K562 (cell line): ENCODE measurements at regions not wholly inside any gene's neighbourhood (a gene's known extent, or its start where the extent isn't known, plus 50 kb on each side); places are given as distances from the start of the nearest gene placed in this dataset.

Experiments used
- ATAC-seq: fragments of 200-7000 bp; cut with Tn5 transposase; 3 replicates; pipeline ENCODE4 v1.9.1; 2020; ENCODE audit warnings: moderate library complexity
- BruUV-seq: library from RNA; stranded (reverse); fragments of 400-500 nt; replicated peaks from 2 replicates; lab custom pipeline; 2021; lab: Mats Ljungman, UMichigan
- CTCF ChIA-PET: fragments of 300-600 bp; formaldehyde crosslinking; extraction: SDS; loops from one replicate; lab custom pipeline; 2021; ENCODE audit warnings: low intra/inter-chr PET ratio; lab: Yijun Ruan, JAX
- POLR2A ChIA-PET: fragments of 300-600, 350-650 bp; sonication (Branson Sonifier 250); formaldehyde crosslinking; extraction: SDS; loops from one replicate; lab custom pipeline; 2021; ENCODE audit warnings: antibody characterized with exemption, inconsistent platforms; lab: Yijun Ruan, JAX
- DNase-seq, 4 experiments: peaks; one replicate each; pipeline versions ENCODE4 v3.0.0 to v3.0.0-alpha.2; 2011 to 2018; ENCODE audit warnings: low spot score in 3 of 4, mixed read lengths in 3 of 4; ENCODE audit errors: extremely low read depth in 1 of 4
- FAIRE-seq: peaks from 2 replicates; lab custom pipeline; 2011; peaks lifted over from hg19 to GRCh38; lab: Jason Lieb, UNC
- H2AFZ ChIP-seq: 2 replicates; pipeline ENCODE4 v1.6.0; 2011; ENCODE audit warnings: low read depth, low read length, control low read depth, inconsistent platforms
- H3K27ac ChIP-seq: fragments of 200-600 bp; 3 replicates; pipeline ENCODE4 v1.8.0; 2011; ENCODE audit warnings: low read depth, mild to moderate bottlenecking, control low read depth, inconsistent platforms, low read length, moderate library complexity, mixed read lengths; ENCODE audit errors: extremely low read depth
- H3K27me3 ChIP-seq, 2 experiments: fragments of 300-600 bp in 1 of 2; 2 replicates in 1 of 2; 3 replicates in 1 of 2; pipeline versions ENCODE4 v1.6.0 to v1.8.0; 2011; ENCODE audit warnings: inconsistent platforms in 2 of 2, low read length in 2 of 2, mild to moderate bottlenecking in 1 of 2, mixed read lengths in 1 of 2, moderate library complexity in 1 of 2; ENCODE audit not compliant: control insufficient read depth in 2 of 2, insufficient read depth in 2 of 2
- H3K36me3 ChIP-seq: fragments of 300-600 bp; 3 replicates; pipeline ENCODE4 v1.8.0; 2011; ENCODE audit warnings: mild to moderate bottlenecking, low read length, inconsistent platforms; ENCODE audit not compliant: control insufficient read depth, insufficient read depth
- H3K4me1 ChIP-seq, 2 experiments: fragments of 200-600 bp in 1 of 2; replicated peaks in 1 of 2; 2 replicates in 1 of 2; 3 replicates in 1 of 2; pipeline versions ENCODE4 v1.5.1 to v1.8.0; 2011; ENCODE audit warnings: inconsistent platforms in 2 of 2, low read length in 2 of 2, mild to moderate bottlenecking in 1 of 2, mixed read lengths in 1 of 2, moderate library complexity in 1 of 2; ENCODE audit not compliant: control insufficient read depth in 2 of 2, insufficient read depth in 2 of 2
- H3K4me2 ChIP-seq: 2 replicates; pipeline ENCODE4 v1.6.1; 2011; ENCODE audit warnings: low read length, control low read depth, inconsistent platforms, mixed read lengths; ENCODE audit not compliant: insufficient read depth
- H3K4me3 ChIP-seq: fragments of 200-600 bp; sonication (generic), shearing (Covaris generic); 2 replicates; pipeline ENCODE4 v1.5.1; 2016; ENCODE audit warnings: control low read depth, inconsistent platforms
- H3K79me2 ChIP-seq: fragments of 200-600 bp; 3 replicates; pipeline ENCODE4 v1.8.0; 2011; ENCODE audit warnings: low read length, inconsistent platforms; ENCODE audit not compliant: control insufficient read depth, insufficient read depth
- H3K9ac ChIP-seq, 2 experiments: 2 replicates each; pipeline versions ENCODE4 v1.6.0 to v1.6.1; 2011; ENCODE audit warnings: low read depth in 2 of 2, low read length in 2 of 2, control low read depth in 1 of 2, inconsistent platforms in 1 of 2, mild to moderate bottlenecking in 1 of 2, mixed read lengths in 1 of 2; ENCODE audit not compliant: insufficient read depth in 1 of 2
- H3K9me1 ChIP-seq: one replicate; pipeline ENCODE4 v1.6.0; 2011; ENCODE audit warnings: inconsistent platforms, mild to moderate bottlenecking, low read length, moderate library complexity; ENCODE audit not compliant: control insufficient read depth, insufficient read depth
- H3K9me3 ChIP-seq: replicated peaks from 2 replicates; pipeline ENCODE4 v1.5.1; 2011; ENCODE audit warnings: low read depth, low read length, inconsistent platforms; ENCODE audit not compliant: control insufficient read depth, insufficient read depth
- H4K20me1 ChIP-seq: replicated peaks from 2 replicates; pipeline ENCODE4 v1.6.1; 2011; ENCODE audit warnings: low read length, inconsistent platforms, mixed read lengths; ENCODE audit not compliant: control insufficient read depth, insufficient read depth
- CBFA2T2 ChIP-seq: fragments of 450-650 bp; conservative IDR thresholded peaks from 2 replicates; pipeline ENCODE4 v1.6.1; 2017; ENCODE audit warnings: mild to moderate bottlenecking
- ELK1 ChIP-seq: sonication (generic); formaldehyde crosslinking; IDR thresholded peaks from 2 replicates; pipeline ENCODE4 v1.8.1; 2022; ENCODE audit warnings: missing genetic modification reagents
- ESRRA ChIP-seq: fragments of 450-650 bp; IDR thresholded peaks from 2 replicates; pipeline ENCODE4 v1.6.1; 2014; ENCODE audit warnings: low read depth, mild to moderate bottlenecking, moderate library complexity, borderline replicate concordance
- FOSL1 ChIP-seq: fragments of 200-800 bp; sonication (Bioruptor generic); conservative IDR thresholded peaks from 2 replicates; pipeline ENCODE4 v1.6.1; 2016; ENCODE audit warnings: missing genetic modification characterization, missing compliant biosample characterization
- JUND ChIP-seq, 2 experiments: IDR thresholded peaks; 2 replicates in 1 of 2; 3 replicates in 1 of 2; pipeline ENCODE4 v1.6.1; 2011; ENCODE audit warnings: borderline replicate concordance in 2 of 2, low read depth in 2 of 2, low read length in 2 of 2, improper control_type of control experiment in 1 of 2, missing biosample characterization in 1 of 2, missing genetic modification characterization in 1 of 2, missing genetic modification reagents in 1 of 2
- KLF10 ChIP-seq: fragments of 250-450 bp; sonication (Bioruptor Pico); IDR thresholded peaks from 2 replicates; pipeline ENCODE4 v1.6.1; 2021; ENCODE audit warnings: matching md5 sums
- NR2C1 ChIP-seq, 2 experiments: fragments of 450-650 bp; IDR thresholded peaks; 2 replicates each; pipeline ENCODE4 v1.6.1; 2017; ENCODE audit warnings: mild to moderate bottlenecking in 2 of 2, antibody characterized with exemption in 1 of 2, inconsistent platforms in 1 of 2, missing compliant biosample characterization in 1 of 2, missing genetic modification characterization in 1 of 2
- PHF21A ChIP-seq: fragments of 450-650 bp; IDR thresholded peaks from 2 replicates; pipeline ENCODE4 v1.6.1; 2017; ENCODE audit warnings: low read depth, borderline replicate concordance
- RBM39 ChIP-seq: fragments of 200-400 bp; formaldehyde crosslinking; optimal IDR thresholded peaks from 2 replicates; pipeline ENCODE3; 2018; ENCODE audit warnings: low read depth, low read length
- SUPT5H ChIP-seq: fragments of 450-650 bp; IDR thresholded peaks from 2 replicates; pipeline ENCODE4 v1.6.1; 2016
- TAL1 ChIP-seq: fragments of 450-650 bp; IDR thresholded peaks from 2 replicates; pipeline ENCODE4 v1.6.1; 2016; ENCODE audit warnings: mild to moderate bottlenecking
- THAP7 ChIP-seq: fragments of 250-450 bp; sonication (Bioruptor Pico); IDR thresholded peaks from 2 replicates; pipeline ENCODE4 v1.5.0; 2021
- USF1 ChIP-seq: sonication (generic); formaldehyde crosslinking; IDR thresholded peaks from 2 replicates; pipeline ENCODE4 v1.9.0; 2022; ENCODE audit warnings: mild to moderate bottlenecking, missing genetic modification reagents
- USF2 ChIP-seq: sonication (generic); formaldehyde crosslinking; IDR thresholded peaks from 2 replicates; pipeline ENCODE4 v1.5.0; 2020; ENCODE audit warnings: missing genetic modification reagents
- YY1 ChIP-seq, 3 experiments: IDR thresholded peaks; 2 replicates each; pipeline ENCODE4 v1.6.1; 2011; ENCODE audit warnings: low read length in 2 of 3, mild to moderate bottlenecking in 2 of 3, moderate library complexity in 2 of 3, borderline replicate concordance in 1 of 3, control low read depth in 1 of 3, low read depth in 1 of 3; ENCODE audit not compliant: insufficient read depth in 3 of 3, insufficient replicate concordance in 2 of 3, control insufficient read depth in 1 of 3, insufficient read length in 1 of 3; ENCODE audit errors: extremely low read depth in 1 of 3
- ZNF551 ChIP-seq: fragments of 250-450 bp; sonication (Bioruptor Pico); IDR thresholded peaks from 2 replicates; pipeline ENCODE4 v1.5.0; 2021; ENCODE audit warnings: mild to moderate bottlenecking, moderate library complexity
- ZNF644 ChIP-seq: fragments of 200-800 bp; sonication (Bioruptor generic); IDR thresholded peaks from 2 replicates; pipeline ENCODE4 v1.6.1; 2016; ENCODE audit warnings: low read depth, missing genetic modification characterization, missing compliant biosample characterization
- WGBS: fragments of 100-300 bp; shearing (Covaris generic); methylation state at CpG from one replicate; pipeline ENCODE4 v1.1.6; 2016; ENCODE audit warnings: low coverage, mixed read lengths; ENCODE audit not compliant: insufficient coverage; ENCODE audit errors: missing lambda C conversion rate; 5-methylcytosine and 5-hydroxymethylcytosine counted together
- in situ Hi-C: fragments of 300-500 bp; cut with MboI; formaldehyde crosslinking; loops from 4 replicates; pipeline ENCODE4 v1.15.0; 2018; ENCODE audit warnings: inconsistent platforms, mixed read lengths
- intact Hi-C: fragments of 100-400 bp; cut with micrococcal nuclease; formaldehyde crosslinking; loops from 2 replicates; pipeline ENCODE4 v1.14.2; 2022

GRCh38 chr1:25082216-25082899 is 149.9 kb downstream of the SYF2 start:
- ATAC-seq (no peak; the same call in 2 of the 3 replicates), FAIRE-seq (no peak), DNase-seq (no peak)
- Histone ChIP-seq H3K9me1 (no peaks in the 10 kb centered on the region), H3K4me2 (no peak overlapping the region), H3K4me1 (peaks cover 0 to 9% of the 10 kb centered on the region in 2 experiments; a peak in 3 of 5 replicates), H2AFZ (peak overlapping the region; percentile 42; the same call in 1 of the 2 replicates), H3K9me3 (no peaks in the 10 kb centered on the region), H3K9ac (no peak overlapping the region), H3K36me3 (no peaks in the 10 kb centered on the region), H4K20me1 (no peaks in the 10 kb centered on the region), H3K27me3 (peaks cover 2 to 36% of the 10 kb centered on the region in 2 experiments; a peak in 4 of 5 replicates), H3K79me2 (no peaks in the 10 kb centered on the region), H3K4me3 (no peak overlapping the region), H3K27ac (no peak overlapping the region)
- BruUV-seq, result no TSS peak
- 23% methylated on average over 25 of the region's 25 CpGs for WGBS
- intact Hi-C loops (no loop called here), in situ Hi-C loops (no loop called here)
- ChIA-PET POLR2A (interaction anchor here (0.6 kb wide), 1 partner anchor 62 kb away, joined by 3 read pairs; no protein-coding TSS in a partner anchor), CTCF (no interaction called here)
- no peak for TF ChIP-seq ELK1 (CRISPR knock-in tag)
- peak in 1 of 3 experiments; percentile 24 for TF ChIP-seq YY1 (IDR thresholded peaks at IDR 0.05; ENCODE audit: borderline replicate concordance in 1 of 3, control insufficient read depth in 1 of 3, extremely low read depth in 1 of 3, insufficient read depth in 3 of 3, insufficient read length in 1 of 3, insufficient replicate concordance in 2 of 3, low read depth in 1 of 3, low read length in 2 of 3)
- TF ChIP-seq RBM39, result no peak
- no peak for TF ChIP-seq THAP7 (CRISPR knock-in tag)
- TF ChIP-seq FOSL1 (tag), result peak; percentile 79
- no peak for TF ChIP-seq TAL1
- TF ChIP-seq ESRRA, result 0 out of 2 replicates have a peak, but pooled peaks have one; percentile 26
- TF ChIP-seq PHF21A, result no peak
- peak; percentile 69 for TF ChIP-seq USF2
- TF ChIP-seq ZNF551, result no peak
- no peak for TF ChIP-seq SUPT5H
- peak; percentile 78 for TF ChIP-seq USF1 (CRISPR knock-in tag)
- 0 out of 2 replicates have a peak, but pooled peaks have one; percentile 7 for TF ChIP-seq CBFA2T2
- no peak for TF ChIP-seq KLF10
- TF ChIP-seq ZNF644 (tag), result no peak
- no peak for TF ChIP-seq NR2C1 (IDR thresholded peaks at IDR 0.05)
- TF ChIP-seq NR2C1 (tag; IDR thresholded peaks at IDR 0.05), result 0 out of 2 replicates have a peak, but pooled peaks have one; percentile 19
- no peak for TF ChIP-seq JUND (IDR thresholded peaks at IDR 0.05; ENCODE audit: borderline replicate concordance, low read depth, low read length)
- 0 out of 3 replicates have a peak, but pooled peaks have one; percentile 28 for TF ChIP-seq JUND (tag; IDR thresholded peaks at IDR 0.05; ENCODE audit: borderline replicate concordance, low read depth, low read length)
